ENCODE measurements at regions not wholly inside any gene's neighbourhood (a gene's known extent, or its start where the extent isn't known, plus 50 kb on each side); places are given as distances from the start of the nearest gene placed in this dataset.

DNA sequence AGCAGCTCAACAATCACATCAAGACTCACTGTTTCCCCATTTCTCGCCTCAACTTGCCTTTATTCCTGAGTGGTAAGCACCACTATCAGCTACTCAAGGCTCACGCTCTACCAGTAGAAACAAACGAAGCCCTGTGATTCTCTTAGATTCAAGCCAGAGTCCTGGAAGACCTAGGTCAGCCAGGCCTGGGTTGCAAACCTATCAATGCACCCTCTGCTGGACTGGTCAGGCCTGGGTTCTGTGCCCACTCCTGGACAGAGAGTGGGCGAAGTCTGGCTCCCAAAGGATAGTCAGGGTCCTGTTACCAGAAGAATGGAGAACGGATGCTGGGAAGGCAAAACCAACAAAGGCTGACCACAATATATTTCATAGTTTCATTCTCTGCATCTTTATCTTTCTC is 308.4 kb downstream of the SHQ1 start:
- no peak overlapping the region for H3K9ac ChIP-seq (replicated peaks in 1 of 4; ENCODE audit: extremely low read depth in 1 of 4, low read depth in 3 of 4, low read length in 3 of 4)
- H3K23ac ChIP-seq (ENCODE audit: insufficient read length) = no peak overlapping the region
- WGBS, 2 experiments (ENCODE audit: extremely low coverage in 1 of 2, insufficient coverage in 1 of 2, insufficient read length in 1 of 2, insufficient replicate concordance in 2 of 2, low coverage in 1 of 2, low lambda C conversion rate in 2 of 2, missing lambda C conversion rate in 1 of 2) = 87% methylated on average over 5 of the region's 5 CpGs; no CpG with 5 or more reads in 1 of the 2 experiments
- H3K23me2 ChIP-seq (ENCODE audit: low read depth, low read length) = no peaks in the 10 kb centered on the region
- H4K5ac ChIP-seq (ENCODE audit: insufficient read length, low read depth, low read length) = no peak overlapping the region
- H3K18ac ChIP-seq (ENCODE audit: extremely low read depth, low read length) = no peak overlapping the region; the same call in 1 of the 2 replicates
- no peak overlapping the region for H3K4ac ChIP-seq (replicated peaks; ENCODE audit: insufficient read length, low read depth, low read length)
- no peak overlapping the region for H3K4me3 ChIP-seq (ENCODE audit: extremely low read depth in 1 of 4, insufficient read depth in 2 of 4, low read depth in 3 of 4, low read length in 4 of 4)
- H3K27me3 ChIP-seq (replicated peaks in 1 of 4; ENCODE audit: control insufficient read depth in 3 of 4, extremely low read depth in 1 of 4, insufficient read depth in 3 of 4, low read length in 3 of 4) = no peaks in the 10 kb centered on the region; a peak in 1 of 7 replicates
- H2BK12ac ChIP-seq (ENCODE audit: low read depth, low read length) = no peak overlapping the region
- no peaks in the 10 kb centered on the region for H3K79me1 ChIP-seq (ENCODE audit: low read depth, low read length)
- H3K27ac ChIP-seq (ENCODE audit: low read depth, low read length) = no peak overlapping the region
- H2BK20ac ChIP-seq (ENCODE audit: low read length) = no peak overlapping the region
- H4K91ac ChIP-seq (replicated peaks; ENCODE audit: insufficient read length, low read length) = no peak overlapping the region
- H2AK5ac ChIP-seq (ENCODE audit: low read depth, low read length) = no peak overlapping the region
- POLR2A ChIA-PET (ENCODE audit: partially characterized antibody) = interaction anchor here (1.3 kb wide), 1 partner anchor 12 kb away, joined by 4 read pairs; no protein-coding TSS in a partner anchor
- DNase-seq (ENCODE audit: low read depth in 1 of 2, low spot score in 2 of 2) (no peak), FAIRE-seq (no peak)
- H4K8ac ChIP-seq (ENCODE audit: extremely low read depth, insufficient read depth, low read length) = no peak overlapping the region
- no peak overlapping the region for H2BK5ac ChIP-seq (ENCODE audit: low read depth, low read length)
- H3K79me2 ChIP-seq (ENCODE audit: control insufficient read depth in 1 of 2, insufficient read depth in 2 of 2, low read length in 2 of 2) = no peaks in the 10 kb centered on the region
- H3K4me1 ChIP-seq (replicated peaks in 1 of 4; ENCODE audit: control insufficient read depth in 3 of 4, insufficient read depth in 4 of 4, low read length in 3 of 4) = peaks cover 4 to 11% (median 7%) of the 10 kb centered on the region in 4 experiments; a peak in 6 of 7 replicates
- H2AFZ ChIP-seq (ENCODE audit: low read length) = no peak overlapping the region
- H3K36me3 ChIP-seq (ENCODE audit: control insufficient read depth in 2 of 4, insufficient read depth in 4 of 4, low read length in 3 of 4) = no peaks in the 10 kb centered on the region
- CTCF ChIA-PET (ENCODE audit: partially characterized antibody) = interaction anchor here (0.9 to 1.3 kb wide), 4 partner anchors 13 to 282 kb away, joined by 3 to 4 read pairs (median 4); no protein-coding TSS in a partner anchor
- no peak overlapping the region for H3K14ac ChIP-seq (ENCODE audit: insufficient read length)
- H3K4me2 ChIP-seq (ENCODE audit: insufficient read depth in 1 of 2, low read depth in 2 of 2, low read length in 2 of 2) = no peak overlapping the region
- H2BK15ac ChIP-seq (ENCODE audit: low read length) = no peak overlapping the region
- H2BK120ac ChIP-seq (replicated peaks; ENCODE audit: low read depth, low read length) = no peak overlapping the region
- no peak overlapping the region for H3K56ac ChIP-seq (replicated peaks; ENCODE audit: insufficient read length, low read depth, low read length)
- H4K20me1 ChIP-seq (replicated peaks in 1 of 2; ENCODE audit: control insufficient read depth in 1 of 2, insufficient read depth in 2 of 2, low read length in 2 of 2) = no peaks in the 10 kb centered on the region
- H3K9me3 ChIP-seq (ENCODE audit: insufficient read depth in 2 of 2, low read depth in 1 of 2, low read length in 1 of 2) = peaks cover 0 to 3% of the 10 kb centered on the region in 2 experiments; a peak in 1 of 4 replicates
- no peak for TF ChIP-seq GTF2F1 (IDR thresholded peaks at IDR 0.05; ENCODE audit: borderline replicate concordance, low read depth, low read length)
- no peak for TF ChIP-seq TAF7 (optimal IDR thresholded peaks at IDR 0.05; ENCODE audit: borderline replicate concordance, low read depth, low read length)
- TF ChIP-seq BACH1 (IDR thresholded peaks at IDR 0.05; ENCODE audit: low read length) = no peak
- TF ChIP-seq JUN (IDR thresholded peaks at IDR 0.05; ENCODE audit: low read depth, low read length) = no peak
- no peak for TF ChIP-seq SIRT6 (IDR thresholded peaks at IDR 0.05; ENCODE audit: low read length)
- TF ChIP-seq SP4 (IDR thresholded peaks at IDR 0.05; ENCODE audit: low read length) = no peak
- TF ChIP-seq RXRA (IDR thresholded peaks at IDR 0.05; ENCODE audit: insufficient read depth, low read depth, low read length) = no peak
- TF ChIP-seq CBX8 (IDR thresholded peaks at IDR 0.05; ENCODE audit: borderline replicate concordance, low read depth, low read length) = no peak
- no peak for TF ChIP-seq YY1 (IDR thresholded peaks at IDR 0.05; ENCODE audit: low read depth, low read length)
- TF ChIP-seq HDAC2 (IDR thresholded peaks at IDR 0.05; ENCODE audit: borderline replicate concordance in 1 of 2, low read depth in 2 of 2, low read length in 2 of 2) = no peak
- no peak for TF ChIP-seq SRF (IDR thresholded peaks at IDR 0.05; ENCODE audit: low read depth, low read length)
- no peak for TF ChIP-seq SUZ12 (IDR thresholded peaks at IDR 0.05; ENCODE audit: low read length)
- TF ChIP-seq POLR2AphosphoS5 (IDR thresholded peaks at IDR 0.05; ENCODE audit: low read depth, low read length) = no peak
- no peak for TF ChIP-seq BRCA1 (IDR thresholded peaks at IDR 0.05; ENCODE audit: low read depth, low read length)
- TF ChIP-seq RNF2 (IDR thresholded peaks at IDR 0.05; ENCODE audit: borderline replicate concordance, low read depth, low read length, missing control alignments, poor library complexity, severe bottlenecking) = no peak

Measured in H1 (cell line).